ENCODE measurements at regions not wholly inside any gene's neighbourhood (a gene's known extent, or its start where the extent isn't known, plus 50 kb on each side); places are given as distances from the start of the nearest gene placed in this dataset.

- TF ChIP-seq POLR2AphosphoS5 (IDR thresholded peaks at IDR 0.05; ENCODE audit: low read depth, low read length) (no peak), POLR2A (IDR thresholded peaks at IDR 0.05; ENCODE audit: low read depth, low read length) (no peak), TAF1 (IDR thresholded peaks at IDR 0.05; ENCODE audit: low read depth, low read length) (no peak), SPI1 (IDR thresholded peaks at IDR 0.05; ENCODE audit: low read depth, low read length) (no peak), POU2F2 (IDR thresholded peaks at IDR 0.05; ENCODE audit: low read depth, low read length) (no peak), PAX5 (IDR thresholded peaks at IDR 0.05; ENCODE audit: insufficient read depth, low read length, severe bottlenecking) (no peak)
Observed at GRCh38 chr12:91353266-91353665, 170.6 kb upstream of the DCN start.

All from GM12891 (cell line).